GM12872 (cell line): ENCODE measurements at regions not wholly inside any gene's neighbourhood (a gene's known extent, or its start where the extent isn't known, plus 50 kb on each side); places are given as distances from the start of the nearest gene placed in this dataset.

Experiments used
- CTCF ChIP-seq: IDR thresholded peaks from 3 replicates; pipeline ENCODE4 v1.5.1; 2011; ENCODE audit warnings: low read depth, mild to moderate bottlenecking, low read length, moderate library complexity; ENCODE audit not compliant: insufficient read depth

DNA sequence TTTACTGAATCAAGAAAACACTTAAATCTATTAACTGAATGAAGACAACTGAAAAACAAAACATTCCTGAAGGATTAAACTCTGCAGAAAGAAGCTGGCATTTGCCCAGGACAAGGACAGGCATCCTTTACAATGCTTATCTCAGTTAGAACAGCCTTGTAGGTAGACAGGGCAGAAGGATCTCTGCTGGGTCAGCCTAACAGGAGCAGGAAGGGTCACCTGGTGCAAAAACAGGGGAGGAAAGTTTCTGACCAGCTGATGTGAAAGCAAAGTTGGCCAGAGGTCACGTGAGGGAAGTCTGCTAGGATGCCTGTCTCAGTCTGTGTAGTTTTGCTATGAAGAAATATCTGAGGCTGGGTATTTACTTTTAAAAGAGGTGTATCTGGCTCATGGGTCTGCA, 348.6 kb downstream of the ANAPC1 start:
- no peak for TF ChIP-seq CTCF

DNA sequence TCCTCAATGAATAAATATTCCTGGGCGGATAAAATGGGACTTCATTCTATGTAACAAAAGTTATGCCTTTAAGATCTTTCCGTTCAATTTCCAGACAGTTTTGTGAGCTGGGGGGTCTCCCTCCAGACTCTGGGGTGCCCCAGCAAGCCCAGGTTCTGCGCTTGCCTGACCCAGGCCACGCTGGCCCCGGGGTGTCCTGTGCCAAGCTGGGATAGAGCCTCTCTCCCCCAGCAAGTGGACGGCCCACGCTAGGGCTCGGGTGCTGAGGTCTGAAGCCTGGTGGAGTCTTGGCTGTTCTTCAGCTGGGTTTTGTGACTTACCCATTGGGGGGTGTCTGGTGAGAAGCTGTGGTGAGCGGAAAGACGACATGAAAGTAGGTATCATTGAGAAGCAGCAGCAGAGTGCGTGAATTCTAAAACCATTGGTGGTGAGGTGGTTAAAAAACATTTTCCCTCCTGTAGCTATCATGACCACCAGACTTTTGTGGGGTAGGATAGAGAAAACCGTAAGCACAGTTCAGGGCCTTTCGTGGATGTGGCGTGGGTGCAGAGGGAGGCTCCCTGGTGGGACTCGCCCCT, 346.8 kb downstream of the ANAPC1 start:
- no peak for TF ChIP-seq CTCF

DNA sequence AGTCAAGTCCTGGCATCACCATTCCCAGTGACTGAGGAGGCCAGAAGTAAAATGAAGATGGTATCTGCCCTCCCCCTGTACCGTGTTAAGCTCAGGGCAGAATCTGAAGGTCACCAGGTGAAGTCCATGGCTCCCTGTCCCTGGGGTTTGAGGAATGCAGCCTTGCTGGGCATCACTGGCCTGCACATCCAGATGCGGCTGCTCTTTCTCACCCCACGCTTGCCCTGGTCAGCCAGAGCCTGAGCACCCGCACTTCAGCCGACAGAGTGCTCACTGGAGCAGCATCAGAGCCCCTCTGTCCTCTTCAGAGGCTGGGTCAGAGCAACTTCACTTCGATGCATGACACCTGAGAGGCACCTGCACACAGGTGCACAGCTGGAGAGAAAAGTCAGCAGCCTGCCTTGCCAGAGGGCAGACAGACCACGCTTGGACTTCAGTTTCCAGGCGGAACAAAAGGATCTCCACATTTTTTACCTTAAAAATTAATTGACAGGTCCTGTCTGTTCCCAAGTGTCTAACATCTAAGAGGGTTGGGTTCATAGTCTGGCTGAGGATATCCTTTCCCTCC, 267.3 kb downstream of the ANAPC1 start:
- no peak for TF ChIP-seq CTCF

DNA sequence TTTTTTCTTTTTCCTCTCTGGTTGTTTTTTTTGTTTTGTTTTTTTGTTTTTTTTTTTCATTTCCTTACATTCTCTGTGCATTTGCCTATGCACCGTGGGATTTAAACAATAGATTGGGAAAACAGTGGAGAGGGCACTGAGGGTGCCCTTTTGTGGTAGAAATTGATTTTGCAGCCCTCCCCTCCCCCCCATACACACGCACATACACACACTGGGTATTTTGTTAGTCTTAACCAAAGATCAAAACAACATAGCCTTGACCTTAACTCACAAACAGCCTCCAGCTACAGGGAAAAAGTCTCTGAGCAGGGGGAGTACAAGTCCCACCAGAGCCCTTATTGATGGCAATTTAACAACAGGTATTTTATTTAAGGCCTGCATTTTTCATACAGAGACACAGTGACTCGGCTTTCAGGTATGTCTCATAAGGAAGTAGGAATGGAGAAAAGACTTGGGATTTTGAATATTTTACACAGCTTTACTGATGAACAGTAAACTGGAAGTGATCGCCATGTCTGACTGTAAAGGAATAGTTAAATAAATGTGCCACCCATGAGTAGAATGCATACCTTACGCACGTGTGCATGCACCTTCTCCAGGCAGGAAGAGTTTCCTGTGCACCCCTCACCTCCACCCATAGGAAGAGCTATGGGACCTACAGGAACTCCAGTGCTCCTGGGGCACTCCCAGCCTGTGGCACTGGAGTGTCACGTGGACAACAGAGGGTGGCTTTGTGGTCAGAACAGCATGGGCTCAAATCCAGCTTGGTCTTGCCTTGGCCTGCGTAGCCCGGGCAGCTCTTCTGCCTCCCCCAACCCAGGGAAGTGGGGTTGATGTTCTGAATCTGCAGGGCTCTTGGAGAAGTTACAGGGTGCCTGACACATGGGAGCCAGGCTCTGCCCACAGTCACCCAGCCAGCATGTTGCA, 266.4 kb downstream of the ANAPC1 start:
- TF ChIP-seq CTCF = no peak

DNA sequence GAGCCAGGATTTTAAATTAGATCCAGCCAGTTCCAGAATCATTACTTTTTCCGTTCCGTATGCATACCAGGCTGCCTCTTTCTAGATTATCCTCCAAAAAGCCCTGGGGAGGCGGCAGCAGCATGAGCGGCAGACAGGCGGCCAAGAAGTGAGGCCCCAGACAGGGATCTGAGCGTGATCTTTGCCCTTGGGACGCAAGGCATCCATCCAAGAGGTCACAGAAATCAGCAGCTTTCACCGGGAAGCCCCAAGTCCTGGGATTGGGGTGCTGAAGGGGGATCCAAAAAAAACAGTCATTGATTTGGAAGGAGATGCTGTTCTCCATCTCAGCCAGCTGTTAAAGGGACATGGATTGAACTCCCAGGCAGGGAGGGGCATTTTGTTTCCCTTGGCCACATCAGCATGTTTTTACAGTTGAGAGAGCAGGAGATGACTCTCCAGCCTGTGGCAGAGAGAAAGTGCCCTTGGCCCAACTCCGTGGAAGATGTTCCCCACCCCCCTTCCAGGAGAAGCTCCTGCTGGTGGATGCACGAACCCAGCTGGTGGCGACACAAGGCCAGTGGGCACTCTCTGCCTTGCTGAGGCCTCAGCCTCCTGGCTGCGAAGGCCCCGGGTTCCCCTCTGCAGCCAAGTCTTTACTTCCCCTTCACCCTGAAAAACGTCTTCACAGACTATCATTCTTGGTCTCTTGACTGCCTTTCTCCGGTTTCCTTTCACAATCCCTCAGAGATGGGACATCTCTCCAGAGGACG, 265.6 kb downstream of the ANAPC1 start:
- TF ChIP-seq CTCF = no peak

DNA sequence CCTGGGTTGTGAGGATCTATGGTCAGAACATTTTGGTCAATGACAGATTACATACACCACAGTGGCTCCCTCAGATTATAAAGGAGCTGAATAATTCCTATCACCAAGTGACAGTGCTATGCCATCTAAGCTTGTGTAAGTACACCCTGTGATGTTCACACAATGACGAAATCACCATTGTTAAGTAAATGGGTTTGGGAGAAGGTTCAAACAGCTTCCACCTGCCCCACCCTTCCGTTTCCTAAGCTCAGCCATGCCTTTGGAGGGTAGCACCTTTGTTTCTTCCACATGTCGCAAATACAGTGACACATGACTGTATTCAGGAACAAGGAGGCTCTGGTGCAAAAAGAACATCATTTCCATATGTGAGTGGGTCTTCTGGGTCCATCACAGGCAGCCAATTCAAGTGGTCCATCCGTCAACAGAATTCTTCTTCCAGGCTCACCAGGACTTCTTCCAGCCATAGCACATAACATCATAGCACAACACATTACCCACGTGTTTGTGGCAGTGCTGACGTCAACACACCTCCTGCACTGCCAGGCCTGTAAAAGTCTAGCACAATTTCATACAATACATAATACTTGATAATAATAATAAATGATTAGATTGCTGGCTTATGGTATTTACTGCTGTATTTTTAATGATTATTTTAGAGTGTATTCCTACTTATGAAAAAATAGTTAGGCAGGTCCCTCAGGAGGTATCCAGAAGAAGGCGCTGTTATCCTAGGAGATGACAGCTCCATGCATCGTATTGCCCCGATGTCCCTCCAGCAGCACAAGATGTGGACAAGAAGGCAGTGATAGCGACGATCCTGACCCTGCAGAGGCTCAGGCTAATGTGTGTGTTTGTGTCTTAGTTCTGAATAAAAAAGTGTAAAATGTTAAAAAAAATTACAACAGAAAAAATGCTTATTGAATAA, 264.8 kb downstream of the ANAPC1 start:
- no peak for TF ChIP-seq CTCF
